Stimulated activated CD8-positive, alpha-beta memory T cell treated with anti-CD3 and anti-CD28 coated beads, Interleukin-4, amount 100 ng/mL, for 1 hour (primary cell): ENCODE measurements at regions not wholly inside any gene's neighbourhood (a gene's known extent, or its start where the extent isn't known, plus 50 kb on each side); places are given as distances from the start of the nearest gene placed in this dataset.
"Not testable (repeated sequence)": the region's sequence is repeated elsewhere in the genome, so short reads cannot be mapped to it uniquely, and the experiment has no call there.

Experiments used
- DNase-seq, 2 donors: peaks; one replicate each; pipeline ENCODE4 v3.0.0-alpha.2; 2020; ENCODE audit warnings: low read depth in 2 of 2, low spot score in 1 of 2

DNA sequence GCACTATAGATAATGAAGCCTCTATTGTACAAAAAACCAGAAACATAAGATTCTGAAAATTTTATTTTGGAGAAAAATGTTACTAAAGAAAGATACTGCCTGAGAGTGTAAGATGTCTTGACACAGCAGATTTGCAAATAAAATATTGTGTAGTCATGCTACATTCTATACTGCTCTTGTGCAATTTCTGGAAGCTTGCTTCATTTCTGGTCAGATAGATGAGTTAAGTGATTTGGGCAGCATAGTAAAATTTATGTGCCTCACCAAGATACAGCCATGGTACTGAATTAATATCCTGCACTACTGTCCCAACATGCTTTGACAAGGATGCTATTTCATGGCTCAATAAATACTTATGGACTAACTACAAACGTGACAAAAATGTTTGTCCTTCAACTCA, 55.1 kb upstream of the STARD13 start:
- no peak for DNase-seq

DNA sequence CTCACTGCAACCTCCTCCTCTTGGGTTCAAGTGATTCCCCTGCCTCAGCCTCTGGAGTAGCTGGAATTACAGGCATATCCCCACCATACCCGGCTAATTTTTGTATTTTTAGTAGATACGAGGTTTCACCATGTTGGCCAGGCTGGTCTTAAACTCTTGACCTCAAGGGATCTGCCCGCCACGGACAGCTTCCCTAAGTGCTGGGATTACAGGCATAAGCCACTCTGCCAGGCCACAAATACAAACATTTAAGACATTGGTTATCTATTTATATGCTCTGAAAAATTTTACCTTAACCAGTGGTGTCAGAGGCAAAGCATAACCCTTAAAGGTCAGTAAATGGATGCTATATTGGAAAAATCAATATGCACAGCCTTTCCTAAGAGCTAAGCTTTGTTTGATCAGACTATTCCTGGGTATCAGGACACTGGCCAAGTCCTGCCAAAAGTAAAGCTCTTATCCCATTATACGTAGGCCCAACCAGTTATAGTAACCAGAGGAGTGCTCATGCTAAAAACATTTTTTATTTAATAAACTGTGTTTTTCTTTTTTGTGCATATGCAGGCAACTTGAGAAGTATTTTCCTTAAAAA, 56.4 kb upstream of the STARD13 start:
- no peak for DNase-seq

DNA sequence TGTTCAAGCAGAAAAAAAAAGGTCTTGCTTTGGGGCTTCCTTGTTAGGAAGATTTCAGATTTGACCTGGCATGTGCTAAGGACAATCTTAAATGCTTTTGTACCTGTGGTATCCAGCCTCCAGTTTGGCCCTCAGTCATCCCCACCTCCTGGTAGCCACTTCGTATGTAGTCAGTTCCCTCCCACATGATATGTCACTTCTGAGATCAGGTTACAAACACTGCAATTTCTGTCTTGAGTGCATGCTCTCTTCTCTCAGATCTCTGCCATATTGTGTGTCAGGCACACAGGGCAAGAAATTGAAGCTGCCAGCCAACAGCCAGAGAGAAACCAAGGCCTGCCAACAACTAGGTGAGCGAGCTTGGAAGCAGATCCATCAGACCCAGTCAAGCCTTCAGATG, 60.3 kb upstream of the STARD13 start:
- no peak for DNase-seq

DNA sequence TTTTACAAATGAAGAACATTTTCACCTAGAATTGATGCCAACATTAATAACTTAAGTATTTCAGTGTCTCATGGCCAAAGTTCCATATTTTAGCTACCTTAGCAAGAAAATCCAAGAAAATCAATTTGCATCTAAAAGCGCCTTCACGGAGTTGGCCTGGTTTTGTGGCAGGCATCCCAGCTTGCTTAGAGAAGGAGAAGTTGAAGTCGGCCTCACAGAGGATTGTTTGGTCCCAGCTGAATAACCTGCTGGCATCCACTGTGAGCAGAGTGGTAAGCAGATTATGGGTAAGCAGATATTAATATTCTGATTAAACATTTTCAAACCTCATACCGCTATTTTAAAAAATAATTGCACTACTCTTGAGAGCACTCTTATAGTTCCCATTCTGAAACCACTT, 62.3 kb upstream of the STARD13 start:
- no peak for DNase-seq

DNA sequence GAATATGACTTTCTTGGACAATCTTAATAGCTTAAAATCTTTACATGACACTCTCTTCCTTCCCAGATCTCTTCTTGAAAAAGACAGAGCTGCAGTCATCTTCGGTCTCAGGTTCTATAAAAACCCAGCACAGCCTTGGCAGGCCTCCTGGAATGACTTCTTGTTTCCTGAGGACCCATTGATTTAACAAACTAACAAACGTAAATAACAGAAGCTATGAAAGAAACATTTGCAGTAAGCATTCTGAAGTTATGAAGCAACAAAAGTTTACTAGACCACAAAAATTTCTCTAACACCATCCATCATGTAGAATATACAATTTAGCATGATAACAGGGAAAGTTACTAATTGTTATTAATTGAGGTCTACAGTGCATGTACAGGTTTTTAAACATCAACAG, 62.8 kb upstream of the STARD13 start:
- no peak for DNase-seq

DNA sequence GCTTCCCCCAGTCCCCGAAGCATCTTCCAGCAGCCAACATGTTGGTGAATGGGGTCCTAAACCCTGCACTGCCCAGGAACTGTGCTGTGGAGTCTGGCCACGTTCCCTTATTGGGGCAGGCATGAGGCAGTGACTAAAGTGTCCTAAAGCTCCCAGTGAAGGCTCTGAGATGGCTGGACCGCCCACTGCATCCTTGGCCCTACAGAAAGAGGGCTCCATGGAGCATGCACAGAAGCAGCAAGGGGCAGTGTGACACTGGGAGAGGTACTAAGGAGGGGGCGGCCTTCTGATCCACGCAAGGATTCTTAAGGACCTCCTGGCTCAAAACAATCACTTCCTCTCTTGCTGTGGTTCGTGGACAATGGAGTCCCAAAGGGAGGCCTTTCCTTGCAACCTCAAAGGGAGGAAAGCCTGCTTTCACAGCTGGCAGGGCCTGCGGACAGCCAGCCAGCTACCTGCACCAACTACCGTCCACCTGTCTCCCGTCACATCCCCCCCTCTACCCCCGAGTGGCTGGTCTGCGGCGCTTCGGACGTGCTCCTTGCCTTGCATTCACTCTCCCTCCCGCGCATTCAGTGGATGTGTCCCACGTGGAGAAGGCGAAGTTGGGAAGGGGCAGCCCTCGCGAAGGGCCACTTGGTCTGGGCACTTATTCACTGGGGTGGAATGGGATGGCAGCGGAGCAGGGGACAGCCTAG, 63.9 kb upstream of the STARD13 start:
- no peak for DNase-seq

DNA sequence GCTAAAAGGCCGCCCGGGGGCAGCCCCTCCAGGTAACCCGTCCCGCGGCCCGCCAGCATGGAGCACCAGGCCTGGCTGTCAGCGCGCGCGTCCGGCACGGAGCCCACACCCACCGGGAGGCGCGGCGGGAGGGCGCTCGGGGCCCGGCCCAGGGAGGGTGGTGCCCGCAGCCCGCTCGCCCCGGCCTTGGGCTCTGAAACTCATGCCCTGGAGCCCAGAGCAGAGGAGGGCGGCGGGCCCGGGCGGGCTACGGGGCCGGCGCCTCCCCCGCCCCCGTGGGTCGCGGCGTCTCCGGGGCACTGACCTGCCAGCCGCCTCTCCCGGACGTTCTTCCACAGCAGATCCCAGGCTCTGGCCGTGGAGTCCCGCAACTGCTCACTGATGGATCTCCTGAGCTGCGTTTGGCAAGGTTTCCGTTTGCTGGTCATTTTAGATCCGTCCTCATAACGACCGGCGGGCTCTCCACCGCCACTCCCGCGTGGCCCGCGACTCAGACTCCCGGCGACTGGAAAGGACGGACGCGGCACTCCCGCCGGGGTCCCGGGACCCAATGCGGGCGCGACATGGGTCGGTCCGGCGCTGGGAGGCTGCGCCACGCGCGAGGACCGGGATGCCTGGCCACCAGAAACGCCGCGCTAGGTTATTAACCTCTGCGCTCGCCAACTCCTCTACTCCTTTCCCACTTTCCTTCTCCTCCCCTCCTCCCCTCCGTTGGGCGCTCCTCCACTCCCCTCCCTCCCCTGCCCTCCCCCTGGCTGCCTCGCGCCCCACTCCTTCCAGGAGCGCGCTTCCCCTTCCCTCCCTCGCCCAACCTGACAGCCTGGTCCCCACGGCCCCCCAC, 64.7 kb upstream of the STARD13 start:
- DNase-seq = no peak

DNA sequence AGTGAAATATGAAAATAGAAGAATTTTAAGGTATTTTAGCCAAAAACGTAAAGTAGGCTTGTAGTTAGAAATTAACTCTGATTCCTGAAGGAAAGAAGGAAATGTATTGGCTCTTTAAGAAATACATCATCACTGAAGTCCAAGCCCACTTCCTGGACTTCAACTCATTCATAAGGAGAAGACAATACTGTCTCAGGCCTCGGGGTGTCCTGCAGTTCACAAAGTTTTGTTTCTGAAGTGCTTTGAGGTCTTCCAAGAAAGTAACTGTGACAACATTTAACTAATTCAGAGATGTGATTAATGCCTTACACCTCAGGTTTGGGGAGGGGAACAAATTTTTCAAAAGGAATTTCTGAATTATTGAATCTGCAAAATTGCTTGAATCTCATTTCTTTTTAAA, 65.8 kb upstream of the STARD13 start:
- DNase-seq = no peak

DNA sequence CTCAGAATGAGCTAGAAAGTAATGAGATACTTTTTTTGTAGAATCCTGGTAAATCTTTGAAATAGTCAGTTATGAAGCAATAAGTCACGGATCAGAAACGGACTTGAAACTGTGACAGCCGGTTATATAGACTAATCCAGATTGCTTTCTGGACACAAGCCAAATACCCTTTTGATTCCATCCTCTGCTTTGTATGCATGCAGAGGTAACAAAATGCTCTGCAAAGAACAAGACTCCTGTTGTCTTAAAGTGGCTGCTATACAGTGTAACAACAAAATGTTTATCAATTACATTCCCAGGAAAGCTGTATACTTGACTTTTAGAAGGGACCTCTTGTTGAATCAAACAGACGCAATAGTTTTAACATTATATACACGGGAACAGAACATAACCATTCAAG, 66.5 kb upstream of the STARD13 start:
- DNase-seq = no peak

DNA sequence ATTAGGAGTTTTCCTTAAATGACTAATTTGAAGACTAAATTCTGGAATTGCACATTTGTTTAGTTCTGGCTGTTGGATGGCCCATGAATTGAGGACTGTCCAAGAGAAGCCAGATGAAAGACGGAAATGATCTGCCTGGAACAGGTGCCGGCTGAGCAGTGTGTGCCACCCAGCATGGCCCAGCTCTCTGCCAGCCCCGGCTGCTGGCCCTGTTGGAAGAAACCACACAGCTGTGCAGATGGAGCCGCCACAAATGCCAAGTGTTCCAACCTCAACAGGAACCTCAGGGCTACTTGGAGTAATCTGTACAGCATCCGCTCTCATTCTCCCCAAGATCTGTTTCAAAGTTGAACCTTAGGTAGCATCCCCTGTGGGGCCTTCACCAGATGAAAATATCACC, 67.0 kb upstream of the STARD13 start:
- DNase-seq = no peak

DNA sequence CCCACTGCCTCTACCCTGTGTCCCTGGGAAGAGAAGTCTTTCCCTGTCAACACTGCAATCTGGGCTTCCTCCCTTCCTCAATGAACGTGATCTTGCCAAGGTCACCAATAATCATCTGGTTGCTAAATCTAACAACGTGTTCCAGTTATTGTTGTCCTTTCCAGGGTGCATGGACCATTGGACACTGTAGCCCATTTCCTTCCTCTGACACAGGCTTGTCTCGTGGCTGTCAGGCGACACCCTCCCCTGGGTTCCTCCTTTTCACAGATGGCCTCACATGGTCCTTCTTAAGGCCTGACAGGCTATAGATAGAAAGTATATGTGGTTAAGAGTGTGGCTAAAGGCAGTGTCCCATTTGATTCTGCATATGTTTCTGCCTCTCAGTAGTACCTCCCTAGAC, 67.7 kb upstream of the STARD13 start:
- DNase-seq = no peak

DNA sequence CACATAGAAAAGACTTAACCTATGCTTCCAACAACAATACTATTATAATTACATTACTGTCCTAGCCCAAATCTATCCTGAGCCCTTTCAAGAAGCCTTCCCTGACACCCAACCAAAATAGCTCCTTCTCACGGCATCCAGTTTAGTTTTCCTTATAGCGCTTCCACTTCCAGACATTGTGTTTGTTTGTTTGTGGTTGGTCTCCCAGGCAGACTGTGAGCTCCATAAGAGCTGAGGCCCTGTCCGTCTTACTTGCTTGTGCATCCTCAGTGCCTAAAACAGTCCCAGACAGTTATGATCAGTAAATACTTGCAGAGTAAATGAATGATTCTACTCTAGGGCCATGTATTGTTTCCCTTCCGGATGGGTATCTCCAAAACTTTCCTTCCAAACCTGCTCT, 68.1 kb upstream of the STARD13 start:
- DNase-seq = no peak

DNA sequence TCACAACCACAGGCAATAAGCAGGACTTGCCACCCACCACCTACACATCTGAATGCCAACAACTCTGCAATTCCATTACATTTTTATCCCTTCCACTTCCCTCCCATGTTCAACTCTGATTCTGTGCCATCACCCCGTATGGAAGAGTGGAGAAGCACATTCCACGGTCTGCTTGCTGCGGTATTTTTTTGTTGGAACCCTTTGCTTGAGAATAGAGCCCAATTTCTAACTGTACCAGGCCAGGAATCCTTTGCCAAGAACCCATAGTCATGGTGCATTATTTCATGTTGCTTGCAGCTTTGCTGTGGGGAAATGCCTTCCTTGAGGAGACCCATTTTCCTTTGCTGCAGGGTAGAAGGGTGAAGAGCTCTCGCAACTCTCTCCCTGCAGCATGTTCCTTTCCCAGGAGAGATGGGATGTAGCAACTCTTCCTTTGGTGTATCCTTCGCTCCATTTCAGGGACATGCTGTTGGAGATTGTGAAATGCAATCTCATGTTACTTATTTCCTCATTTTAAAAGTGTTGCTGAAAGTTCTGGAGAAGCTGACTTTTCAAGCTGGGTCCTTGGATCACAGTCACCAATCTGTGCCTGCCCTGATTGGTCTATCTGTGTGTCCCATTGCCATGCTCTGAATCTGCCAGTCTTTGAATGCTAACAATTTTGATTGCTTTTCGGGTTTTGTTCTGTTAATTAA, 69.8 kb upstream of the STARD13 start:
- DNase-seq = no peak

DNA sequence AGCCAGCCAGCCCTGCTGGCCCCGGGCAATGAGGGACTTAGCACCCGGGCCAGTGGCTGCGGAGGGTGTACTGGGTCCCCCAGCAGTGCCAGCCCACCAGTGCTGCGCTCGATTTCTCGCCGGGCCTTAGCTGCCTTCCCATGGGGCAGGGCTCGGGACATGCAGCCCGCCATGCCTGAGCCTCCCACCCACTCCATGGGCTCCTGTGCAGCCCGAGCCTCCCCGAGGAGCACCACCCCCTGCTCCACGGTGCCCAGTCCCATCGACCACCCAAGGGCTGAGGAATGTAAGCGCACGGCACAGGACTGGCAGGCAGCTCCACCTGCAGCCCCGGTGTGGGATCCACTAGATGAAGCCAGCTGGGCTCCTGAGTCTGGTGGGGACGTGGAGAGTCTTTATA, 72.5 kb upstream of the STARD13 start:
- not testable (repeated sequence) for DNase-seq

DNA sequence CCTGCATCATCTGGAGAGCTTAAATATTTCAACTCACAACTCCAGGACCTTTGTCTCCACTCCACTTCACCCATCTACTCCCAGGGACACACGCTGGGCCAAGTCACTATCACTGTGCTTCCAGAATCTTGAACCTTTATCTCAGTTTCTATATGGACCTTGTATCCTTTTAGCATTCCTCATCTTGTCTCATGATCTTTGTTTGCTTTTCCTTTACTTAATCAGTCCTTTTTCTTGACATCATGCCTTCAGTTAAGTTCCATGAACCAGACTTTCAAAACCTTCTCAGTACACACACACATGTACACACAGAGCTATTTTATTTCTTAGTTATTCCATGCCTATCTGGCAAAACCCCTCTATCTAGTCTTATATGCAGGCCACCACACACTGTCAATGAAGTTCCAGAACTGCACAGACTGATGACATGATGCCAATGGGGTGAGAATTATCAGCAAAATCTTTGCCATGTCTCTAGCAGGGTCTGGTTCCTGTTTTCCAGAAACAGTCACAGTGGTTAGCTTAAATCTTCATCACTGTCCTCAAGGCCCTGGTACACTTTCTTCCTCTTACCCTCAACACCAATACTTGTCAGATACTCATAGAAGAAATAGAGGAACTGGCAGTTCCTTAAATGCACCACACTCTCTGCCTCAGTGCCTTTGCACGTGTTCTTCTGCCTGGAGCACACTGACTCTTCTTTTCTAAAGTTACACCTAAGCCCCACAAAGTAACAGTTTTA, 77.6 kb upstream of the STARD13 start:
- DNase-seq = no peak

DNA sequence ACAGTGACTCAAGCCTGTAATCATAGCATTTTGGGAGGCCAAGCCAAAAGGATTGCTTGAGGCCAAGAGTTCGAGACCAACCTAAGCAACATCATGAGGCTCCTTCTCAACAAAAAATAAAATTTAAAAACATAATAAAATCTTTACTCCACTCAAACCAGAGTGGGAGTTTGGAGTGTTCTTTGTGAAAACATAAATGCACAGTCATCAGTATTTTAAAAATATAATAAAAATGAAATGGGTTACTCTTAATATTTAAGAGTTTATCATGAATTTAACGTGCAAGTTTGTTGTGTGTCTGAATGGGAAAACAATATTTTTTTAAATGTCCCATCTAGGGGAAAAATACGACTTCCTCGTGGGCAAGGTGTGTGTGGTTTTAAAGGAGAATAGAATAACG, 78.6 kb upstream of the STARD13 start:
- no peak for DNase-seq

DNA sequence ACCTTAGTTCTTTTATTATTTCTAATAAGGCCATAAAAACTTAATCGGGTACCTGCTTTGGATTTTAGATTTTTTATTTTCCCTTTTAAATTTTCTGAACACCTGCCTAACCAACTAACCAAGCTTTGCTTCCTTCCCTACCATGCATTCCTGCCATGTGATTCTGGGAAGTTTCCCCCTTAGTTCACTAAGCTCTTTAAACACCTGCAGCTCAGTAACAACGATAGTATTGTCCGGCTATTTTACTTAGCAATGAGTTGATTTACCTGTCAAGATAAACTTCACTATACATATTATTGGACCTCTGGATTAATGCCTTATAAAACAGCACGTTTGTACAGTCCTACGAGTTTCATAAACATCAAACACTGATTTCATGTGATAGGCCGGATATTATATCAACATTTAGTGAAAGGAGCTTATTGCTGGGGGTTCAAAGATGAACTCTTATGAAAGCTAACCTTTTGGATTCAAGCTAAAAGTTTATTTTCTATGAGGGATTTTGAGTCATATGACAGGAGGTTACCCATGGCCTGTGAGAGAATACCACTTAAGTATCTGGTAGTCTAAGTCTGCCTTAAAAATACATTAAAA, 81.0 kb upstream of the STARD13 start:
- DNase-seq = no peak

DNA sequence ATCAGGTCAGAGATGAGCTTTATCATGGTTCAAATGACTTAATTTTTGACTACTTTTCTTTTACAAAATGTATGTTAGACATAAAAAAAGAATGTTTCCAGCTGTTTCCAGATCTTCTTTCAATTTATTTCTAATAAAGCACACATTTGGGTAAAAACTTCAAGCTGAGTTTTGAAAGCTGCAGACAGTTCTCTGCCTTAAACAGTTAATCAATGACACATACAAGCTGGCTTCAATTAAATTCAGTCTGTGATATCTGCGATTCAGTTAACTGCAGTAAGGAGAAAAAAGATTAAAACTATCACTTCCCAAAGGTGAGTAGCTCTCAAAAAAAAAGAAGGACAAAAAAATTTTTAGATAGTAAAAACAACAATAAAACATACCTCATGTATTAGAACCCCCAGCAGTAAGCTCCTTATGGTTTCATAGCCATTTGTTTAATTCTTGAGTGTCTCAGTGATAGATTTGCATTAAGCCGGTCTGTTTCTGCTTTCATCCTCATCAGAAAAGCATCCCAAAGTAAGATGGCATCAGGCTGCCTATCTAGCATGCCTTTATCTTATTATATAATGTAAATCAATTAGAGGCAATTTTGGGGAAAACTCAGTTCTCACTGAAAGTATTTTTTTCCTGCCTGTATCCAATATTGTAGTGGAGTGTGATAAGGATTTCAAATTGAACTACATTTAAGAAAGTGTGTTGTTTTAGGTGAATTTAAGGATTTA, 81.8 kb upstream of the STARD13 start:
- DNase-seq = no peak

DNA sequence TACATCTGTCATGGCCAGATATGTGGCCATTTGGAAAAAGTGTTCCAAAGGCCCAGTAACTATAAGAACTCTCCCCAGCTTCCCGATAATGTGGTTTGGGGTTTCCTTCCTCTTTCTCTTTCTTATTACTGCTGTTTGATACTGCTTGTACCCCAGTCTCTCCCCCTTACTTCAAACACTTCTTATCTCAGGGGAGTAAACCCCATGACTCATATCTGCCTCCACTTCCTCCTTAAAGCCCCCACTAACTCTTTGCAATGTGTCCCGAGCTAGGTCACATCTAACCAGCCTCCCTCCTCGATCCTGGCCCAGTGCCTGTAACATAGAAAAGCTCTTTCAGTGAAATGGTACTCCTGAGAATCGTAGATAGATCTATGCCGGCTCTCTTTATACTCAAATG, 82.4 kb upstream of the STARD13 start:
- DNase-seq = no peak

DNA sequence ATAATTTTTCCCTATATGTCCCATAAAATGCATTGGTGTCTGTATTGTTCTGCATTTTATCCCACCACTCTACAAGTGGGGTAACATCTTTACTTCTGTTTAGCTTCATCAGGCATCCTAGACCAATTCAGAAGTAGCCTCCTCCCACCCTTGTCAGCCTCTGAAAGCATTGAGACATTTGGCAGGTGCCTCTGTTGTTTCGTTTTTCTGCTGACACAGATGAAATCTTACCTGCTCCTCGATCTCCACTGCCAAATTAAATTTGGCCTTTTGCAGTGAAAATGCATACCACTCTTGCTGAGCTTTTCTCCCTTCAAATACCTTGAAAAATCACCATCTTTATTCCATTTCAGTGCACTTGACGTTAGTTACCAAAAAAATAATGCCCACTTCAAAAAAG, 83.5 kb upstream of the STARD13 start:
- DNase-seq = no peak
